GM18498 (cell line): ENCODE measurements at regions not wholly inside any gene's neighbourhood (a gene's known extent, or its start where the extent isn't known, plus 50 kb on each side); places are given as distances from the start of the nearest gene placed in this dataset.
"Not testable (repeated sequence)": the region's sequence is repeated elsewhere in the genome, so short reads cannot be mapped to it uniquely, and the experiment has no call there.

Experiments used
- ATAC-seq: cut with Tn5 transposase; IDR thresholded peaks from one replicate; pipeline ENCODE4 v1.9.1; 2021; ENCODE audit warnings: mild to moderate bottlenecking, moderate library complexity; ENCODE audit not compliant: unreplicated experiment

DNA sequence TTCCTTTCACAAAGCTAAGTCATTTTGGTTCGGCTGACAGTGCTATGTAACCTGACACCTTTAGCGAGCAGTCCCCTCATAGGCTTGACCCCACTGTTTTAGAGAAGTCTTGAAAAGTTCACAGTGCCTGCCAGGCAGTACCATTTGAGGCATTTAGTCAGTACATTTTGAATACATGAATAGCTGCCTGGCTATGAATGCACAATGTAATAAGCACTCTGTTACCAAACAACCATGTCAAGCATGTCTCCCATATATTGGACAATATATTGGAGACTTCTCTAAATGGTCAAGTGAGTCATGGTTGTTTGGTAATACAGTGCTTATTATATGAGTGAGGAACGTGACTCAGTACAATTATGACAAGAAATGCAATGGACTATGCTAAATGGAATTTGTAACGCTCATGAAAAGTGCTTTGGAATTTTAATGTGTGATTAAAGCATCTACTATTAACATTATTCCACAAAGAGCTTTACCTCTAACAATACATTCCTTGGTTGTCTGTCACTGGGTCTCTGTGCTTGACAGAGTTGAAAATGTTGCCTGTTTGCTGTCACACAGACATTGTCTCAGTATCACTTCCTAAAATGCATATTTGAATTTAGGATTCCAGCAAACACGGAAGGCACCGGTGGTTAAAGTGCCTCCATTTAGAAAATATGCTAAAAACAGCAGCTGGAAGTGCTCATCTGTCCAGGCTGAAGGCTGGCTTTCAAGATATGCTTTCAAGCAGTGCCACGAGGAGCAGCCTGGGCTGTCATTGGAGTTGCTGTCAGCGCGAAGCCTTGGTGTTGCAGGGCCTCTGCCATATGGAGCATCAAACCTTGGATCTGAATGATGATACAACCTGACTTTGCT is 458.6 kb downstream of the FBXO15 start:
- peak; percentile 66 for ATAC-seq

DNA sequence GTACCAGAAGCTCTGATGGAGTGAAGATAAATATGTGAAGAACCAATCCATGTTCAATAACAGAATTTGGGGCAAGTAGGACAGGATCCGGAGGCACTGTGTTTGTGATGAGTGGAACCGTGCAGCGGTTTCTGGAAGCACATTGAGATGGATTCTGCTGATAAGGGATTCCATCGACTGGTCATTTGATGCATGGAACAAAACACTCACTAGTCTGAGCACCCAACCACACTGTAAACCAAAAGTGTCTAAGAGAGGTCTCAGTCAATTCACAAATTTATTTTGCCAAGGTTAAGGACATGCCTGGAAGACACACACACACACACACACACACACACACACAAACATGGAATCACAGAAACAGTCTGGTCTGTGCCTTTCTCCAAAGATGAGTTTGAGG is 459.5 kb downstream of the FBXO15 start:
- ATAC-seq: no peak

DNA sequence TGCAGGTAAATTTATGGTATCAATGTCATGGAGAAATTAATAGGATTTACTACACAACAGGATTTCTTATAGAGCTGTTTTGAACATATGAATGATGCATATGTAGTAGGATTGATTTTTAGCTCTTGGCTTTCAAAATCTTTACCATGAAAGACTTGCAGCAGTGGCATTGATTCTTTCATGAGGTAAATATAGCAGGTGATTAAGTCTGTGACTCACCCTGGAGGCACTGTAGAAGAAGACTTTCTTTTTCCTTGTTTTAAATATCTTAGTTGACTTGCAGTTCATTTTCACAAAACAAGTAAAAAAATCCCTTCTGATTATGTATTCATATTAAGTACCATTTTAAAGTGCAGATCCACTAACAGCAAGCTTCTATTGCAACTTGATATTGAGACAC is 463.0 kb downstream of the FBXO15 start:
- no peak for ATAC-seq

DNA sequence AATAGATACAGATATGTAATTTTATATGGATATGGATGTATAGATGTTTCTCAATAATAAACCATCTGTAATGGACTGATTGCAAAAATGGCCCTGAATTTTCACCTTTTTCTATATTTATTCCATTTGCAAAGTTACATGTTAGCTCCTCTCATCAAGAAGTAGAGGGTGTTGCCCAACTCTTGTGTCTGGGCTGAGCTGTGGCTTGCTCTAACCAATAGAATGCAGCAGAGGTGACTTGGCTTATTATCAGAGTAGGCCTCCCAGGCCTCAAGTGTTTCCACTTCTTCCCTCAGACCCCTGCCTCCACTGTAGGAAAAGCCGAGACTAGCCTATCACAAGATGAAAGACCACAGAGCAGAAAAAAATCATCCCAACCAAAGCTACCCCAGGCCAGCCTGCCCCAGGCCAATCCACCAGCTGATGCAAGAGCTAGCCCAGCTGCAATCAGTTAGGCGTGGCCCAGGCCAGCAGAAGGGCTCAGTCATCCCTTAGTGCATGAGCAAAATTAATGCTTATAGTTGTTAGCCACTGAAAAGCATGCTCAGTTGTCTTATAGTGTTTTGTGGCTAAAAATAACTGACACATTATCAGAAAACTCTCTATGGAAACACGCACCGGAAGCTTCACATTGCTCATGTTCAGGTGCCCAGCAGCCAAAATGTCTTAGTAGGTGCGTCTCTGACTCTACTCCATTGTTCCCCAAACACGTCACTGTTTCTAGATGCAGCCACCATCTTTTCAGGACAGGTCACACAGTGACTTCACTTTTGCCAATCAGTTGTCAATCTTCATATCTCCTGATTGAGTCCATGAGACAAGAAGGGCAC is 464.0 kb downstream of the FBXO15 start:
- ATAC-seq: no peak

DNA sequence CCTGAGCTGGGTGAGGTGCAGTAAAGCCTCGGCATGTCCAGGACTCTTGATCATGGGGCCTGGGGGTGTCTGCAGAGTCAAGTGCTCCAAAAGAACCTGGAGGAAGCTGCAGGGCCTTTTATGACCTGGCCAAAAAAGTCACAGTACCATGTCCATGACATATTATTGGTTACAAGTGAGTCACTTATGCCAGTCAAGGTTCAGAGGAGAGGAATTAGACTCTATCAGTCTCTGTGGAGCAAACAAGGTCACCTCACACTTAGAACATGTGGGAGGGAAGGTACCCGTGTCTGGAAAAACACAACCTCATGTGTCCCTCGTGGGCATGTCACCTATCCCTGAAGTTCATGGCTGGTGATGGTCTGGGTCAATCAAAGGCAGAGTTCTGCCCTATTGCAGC is 465.7 kb downstream of the FBXO15 start:
- no peak for ATAC-seq

DNA sequence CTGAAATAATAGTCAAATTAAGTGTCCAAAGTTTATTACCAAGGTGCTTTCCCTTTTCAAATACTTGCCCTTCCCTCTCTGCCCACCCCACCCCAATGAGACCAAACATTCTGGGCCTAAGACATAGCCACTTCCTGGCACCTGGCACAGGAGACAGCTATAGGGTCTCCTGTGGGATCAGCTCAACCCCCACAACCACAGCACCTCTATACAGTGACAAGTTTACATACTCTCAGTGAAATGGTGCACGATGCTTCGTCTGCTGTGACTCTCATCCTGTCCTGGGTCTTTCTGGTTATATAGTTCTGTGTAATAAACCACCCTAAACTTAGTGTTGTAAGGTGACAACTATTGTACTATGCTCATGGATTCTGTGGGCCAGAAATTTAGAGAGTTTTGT is 466.2 kb downstream of the FBXO15 start:
- no peak for ATAC-seq

DNA sequence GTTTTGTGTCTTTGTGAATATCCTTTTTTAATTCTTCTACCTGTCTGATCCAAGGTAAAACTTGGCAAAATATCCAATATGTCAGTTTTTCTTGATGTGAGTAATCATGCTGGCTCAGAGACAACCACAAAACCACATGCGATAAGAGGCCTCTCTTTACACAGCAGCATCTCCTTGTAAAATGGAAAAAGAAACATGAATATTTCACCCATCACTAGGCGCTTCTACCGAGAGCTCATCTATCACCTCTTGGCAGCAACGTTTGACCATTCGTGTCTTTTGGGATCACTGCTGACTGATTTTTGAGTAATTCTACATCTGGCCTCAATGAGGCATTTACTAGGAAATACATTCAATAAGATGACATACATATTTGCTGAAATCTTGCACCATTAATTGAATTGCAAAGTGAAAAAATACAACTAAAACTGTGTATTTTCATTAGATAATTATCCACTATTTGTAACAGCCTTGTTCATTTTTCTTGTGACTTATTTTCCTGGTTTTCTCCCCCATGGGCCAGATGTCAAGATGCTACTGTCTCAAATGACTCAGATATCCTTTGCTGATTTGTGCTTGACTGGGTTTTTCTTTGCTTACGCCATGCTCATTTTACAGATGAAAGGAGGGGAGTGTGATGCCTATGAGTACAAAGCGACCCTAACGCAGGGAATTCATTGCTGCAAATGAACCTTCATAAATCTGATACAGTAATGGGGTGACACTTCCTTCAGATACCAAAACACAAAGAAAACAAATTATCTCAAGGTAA is 467.5 kb downstream of the FBXO15 start:
- ATAC-seq: no peak

DNA sequence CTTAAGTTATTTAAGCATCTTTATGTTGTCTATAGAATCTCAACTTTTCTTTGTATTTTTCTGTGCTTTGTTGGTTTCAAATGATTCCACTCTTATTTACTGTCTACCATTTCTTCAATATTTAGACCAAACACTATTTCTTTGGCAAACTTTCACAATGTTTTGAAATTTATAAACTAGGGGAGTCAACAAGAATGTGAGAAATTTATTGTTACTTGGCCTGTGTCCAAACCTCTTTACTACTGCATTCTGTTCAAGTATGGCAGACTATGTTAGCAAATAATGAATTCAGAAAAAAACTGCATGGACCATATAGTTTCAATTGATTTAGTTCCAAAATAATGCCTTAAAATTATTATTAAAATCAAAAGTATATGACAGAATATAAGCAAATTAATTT is 470.2 kb downstream of the FBXO15 start:
- ATAC-seq: no peak

DNA sequence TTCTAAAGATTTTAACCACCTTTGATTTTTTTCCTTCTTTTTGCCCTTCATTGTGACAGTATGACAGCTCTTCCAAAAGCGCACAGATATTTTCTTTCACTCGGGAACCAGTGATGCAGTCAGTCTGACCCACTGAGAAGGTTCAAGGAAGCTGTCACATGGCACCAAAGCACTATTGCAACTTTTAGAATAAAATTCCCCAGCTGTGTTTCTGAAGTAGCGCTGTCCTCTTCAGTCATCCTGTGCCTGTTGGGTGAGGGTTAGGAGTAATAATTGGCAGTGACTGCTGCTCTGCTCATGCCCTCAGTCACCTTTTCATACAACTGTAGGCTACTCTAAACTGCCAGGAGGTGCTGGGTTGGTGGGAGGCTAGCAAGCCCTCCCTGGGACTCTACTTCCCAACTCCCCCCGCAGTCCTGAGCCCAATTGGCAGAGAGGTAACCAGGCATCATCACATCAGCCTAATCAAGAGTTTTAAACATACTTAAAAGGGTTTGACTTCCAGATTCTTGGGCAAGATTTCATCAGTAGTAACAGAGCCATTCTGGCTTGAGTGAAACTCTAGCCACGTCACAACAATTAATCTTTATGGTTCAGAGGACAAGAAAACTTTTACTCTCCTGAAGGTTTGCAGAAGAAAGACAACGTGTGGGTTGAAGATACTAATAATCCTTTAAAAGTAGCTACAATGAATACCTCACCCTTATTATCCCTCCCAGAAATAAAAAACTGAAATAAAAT is 473.3 kb downstream of the FBXO15 start:
- ATAC-seq: no peak

DNA sequence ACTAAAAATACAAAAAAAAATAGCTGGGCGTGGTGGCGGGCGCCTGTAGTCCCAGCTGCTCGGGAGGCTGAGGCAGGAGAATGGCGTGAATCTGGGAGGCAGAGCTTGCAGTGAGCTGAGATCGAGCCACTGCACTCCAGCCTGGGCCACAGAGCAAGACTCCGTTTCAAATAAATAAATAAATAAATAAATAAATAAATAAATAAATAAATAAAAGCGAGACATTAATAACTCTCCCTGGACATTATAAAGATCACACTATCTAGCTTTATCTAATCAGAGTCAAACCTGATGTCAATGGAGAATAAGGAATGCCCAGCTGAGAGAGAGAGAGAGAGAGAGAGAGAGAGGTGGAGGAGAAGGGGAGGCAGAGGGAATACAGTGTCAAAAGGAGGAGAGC is 476.2 kb downstream of the FBXO15 start:
- not testable (repeated sequence) for ATAC-seq

DNA sequence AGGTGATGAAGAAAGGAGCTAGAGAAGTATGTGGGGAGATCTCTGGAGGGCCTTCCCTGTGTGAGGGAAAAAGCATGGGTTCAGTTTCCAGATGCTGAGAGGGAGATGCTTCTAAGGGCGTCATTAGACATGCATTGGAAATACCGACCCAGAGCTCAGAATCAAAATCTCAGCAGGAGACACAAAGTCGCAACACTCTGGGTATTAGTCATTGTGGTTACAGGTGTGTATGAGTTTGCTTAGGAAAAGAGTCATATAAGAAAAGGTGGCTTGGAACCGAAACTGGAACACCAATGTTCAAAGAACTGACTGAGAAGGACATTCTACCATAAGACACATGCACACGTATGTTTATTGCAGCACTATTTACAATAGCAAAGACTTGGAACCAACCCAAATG is 477.1 kb downstream of the FBXO15 start:
- ATAC-seq: no peak

DNA sequence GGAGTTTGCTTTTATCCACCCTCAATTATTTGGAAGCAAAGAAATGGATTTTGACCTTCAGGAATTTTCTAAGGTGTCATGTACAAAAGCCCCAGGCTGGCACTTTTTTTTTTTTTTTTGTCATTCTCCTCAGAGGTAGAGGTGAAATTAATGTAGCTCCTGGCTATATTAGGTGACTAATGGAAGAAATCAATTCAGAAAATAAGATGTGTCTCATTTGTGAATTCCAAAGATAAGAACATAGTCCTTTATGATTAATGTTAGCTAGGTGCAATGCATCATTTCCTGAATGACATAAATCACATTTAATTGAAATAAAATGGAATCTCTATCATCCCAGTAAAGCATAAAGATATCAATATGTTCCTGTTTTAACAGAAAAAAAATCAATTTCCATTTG is 477.6 kb downstream of the FBXO15 start:
- no peak for ATAC-seq

DNA sequence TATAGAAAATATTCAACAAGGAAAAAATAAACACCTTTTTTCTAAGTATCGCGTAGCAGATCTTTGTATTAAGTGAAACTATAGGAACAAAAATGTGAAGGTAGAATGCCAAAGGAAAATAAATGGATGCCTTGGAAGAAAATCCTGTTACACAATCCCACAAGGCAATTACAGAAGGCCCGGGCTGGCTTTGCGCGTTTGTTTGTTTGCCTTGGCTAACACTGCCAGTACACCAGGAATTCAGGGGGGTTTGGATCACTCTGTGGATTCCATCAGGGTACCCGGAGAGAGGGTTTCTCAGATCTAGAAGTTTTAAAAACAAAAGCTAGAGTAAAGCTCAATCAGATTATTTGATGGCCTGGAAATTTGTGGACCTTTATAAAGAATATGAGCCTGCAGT is 478.3 kb downstream of the FBXO15 start:
- no peak for ATAC-seq

DNA sequence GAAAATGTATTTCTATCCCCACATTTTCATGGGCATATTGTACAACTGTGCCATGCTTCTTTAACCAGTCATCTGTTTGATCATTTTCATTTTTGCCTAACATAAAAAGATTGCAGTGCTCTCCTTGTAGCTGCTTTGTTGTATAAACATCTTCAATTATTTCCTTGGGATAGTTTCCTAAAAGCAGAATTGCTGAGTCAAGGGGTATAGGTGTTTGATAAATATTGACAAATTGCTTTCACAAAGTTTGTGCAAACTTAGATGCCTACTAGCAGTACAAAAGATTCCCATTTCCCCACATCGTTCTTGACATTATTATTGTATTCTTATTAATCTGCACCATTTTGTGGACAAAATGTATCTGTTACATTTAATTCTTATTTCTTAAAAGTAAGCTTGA is 479.6 kb downstream of the FBXO15 start:
- ATAC-seq: no peak

DNA sequence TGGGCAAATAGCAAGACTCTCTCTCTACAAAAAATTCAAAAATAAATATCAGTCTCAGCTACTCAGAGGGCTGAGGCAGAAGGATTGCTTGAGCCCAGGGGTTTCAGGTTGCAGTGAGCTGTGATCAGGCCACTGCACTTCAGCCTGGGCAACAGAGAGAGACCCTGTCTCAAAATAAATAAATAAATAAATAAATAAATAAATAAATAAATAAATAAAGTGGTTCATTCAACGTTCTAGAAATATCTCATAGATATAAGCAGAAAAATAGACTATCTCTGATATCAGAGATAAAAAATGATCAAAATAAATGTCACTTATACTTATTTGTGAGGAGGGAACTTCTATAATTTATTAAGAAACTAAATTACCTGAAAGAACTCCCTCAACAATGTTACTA is 480.9 kb downstream of the FBXO15 start:
- ATAC-seq: no peak

DNA sequence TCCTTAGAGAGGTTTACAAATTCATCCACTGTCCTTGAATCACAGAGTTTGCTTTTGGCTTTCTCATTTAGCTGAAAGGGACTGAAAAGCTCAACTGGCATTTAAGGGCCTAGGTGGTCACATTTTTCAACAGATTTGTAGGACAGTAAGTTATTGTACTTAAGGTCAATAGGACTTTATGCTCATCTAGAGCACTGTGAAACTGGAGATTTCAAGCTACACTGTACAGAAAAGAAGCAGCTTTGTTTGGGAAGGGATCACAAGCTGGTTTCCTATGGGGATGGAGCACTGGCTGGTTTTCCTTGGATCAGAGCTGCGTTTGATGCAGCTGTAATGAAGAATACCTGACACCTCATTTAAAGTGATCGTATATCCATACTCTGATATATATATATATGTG is 482.7 kb downstream of the FBXO15 start:
- ATAC-seq: no peak

DNA sequence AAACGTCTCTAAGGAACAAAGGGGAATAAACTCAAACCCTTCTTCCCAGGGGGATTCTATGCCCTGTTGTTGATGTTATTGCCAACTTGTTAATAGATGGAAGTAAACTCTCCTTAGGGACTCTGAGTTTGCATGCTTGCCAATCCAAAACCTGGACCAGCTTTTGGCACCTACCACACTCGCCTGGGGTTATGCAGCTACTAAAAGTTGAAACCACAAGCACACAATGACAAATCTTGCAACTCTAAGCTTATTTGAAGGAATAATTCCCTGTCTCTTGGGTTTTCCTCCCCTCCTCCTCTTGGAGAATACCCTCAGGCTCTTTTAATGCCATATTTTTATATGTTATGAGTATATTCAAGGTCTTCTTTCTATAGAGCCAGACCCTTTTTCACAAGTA is 484.1 kb downstream of the FBXO15 start:
- no peak for ATAC-seq

DNA sequence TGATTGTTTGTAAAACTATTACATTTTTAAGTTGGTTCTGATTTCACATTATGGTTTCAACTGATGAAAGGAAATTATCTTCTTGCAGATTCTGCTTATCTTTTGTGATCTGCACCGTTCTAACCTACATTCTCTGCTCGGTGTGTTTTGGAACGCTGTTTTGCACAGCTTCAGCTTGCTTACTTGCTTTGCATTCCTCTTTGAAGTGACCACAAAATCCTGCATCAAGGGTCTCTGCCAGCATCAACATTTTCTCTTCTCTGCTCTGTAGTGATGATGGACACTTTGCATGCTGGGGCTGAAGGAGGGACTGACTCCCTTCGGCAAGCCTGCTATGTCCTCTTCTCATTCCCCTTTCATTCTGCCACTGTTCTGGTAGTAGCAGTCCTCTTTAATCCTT is 485.2 kb downstream of the FBXO15 start:
- ATAC-seq: no peak

DNA sequence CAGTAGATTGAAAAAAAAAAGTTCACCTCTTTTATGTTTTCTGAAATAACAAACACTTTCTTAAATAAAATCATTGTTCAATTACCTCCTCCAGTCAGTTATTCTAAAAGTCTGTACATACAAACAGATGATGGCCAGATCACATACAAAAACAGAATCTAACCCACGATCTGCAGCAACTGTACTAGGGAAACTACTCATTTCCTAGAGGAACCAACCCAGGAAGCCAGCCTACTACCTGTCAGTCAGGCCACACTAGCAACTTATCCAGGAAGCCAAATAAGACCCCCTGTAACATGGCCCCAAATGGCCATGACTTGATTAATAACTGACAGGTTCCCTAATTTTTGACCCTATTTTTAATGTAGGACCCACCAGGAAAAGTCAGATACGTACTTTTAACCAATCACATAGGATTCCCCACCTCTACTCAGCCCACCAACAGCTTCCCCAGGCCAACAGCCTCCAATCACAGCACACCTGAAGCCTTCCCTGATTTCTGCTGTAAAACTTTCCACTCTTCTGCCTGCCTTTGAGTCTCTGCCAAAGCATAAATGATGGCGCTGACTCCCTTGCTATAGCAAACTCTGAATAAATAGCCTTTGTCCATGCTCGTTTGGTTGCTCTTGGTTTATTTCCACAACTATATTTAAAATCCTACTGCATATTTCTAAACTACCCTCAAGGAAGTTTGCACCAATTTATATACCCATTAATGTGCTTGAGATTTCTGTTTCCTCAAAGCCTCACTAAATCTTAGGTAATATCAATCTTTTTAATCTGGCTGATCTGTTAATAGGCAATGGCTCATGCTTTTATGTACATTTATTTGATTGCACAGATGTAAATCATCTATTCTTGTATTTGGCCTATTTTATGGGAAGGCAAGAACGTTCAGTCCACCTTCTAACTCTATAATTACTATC is 486.4 kb downstream of the FBXO15 start:
- no peak for ATAC-seq

DNA sequence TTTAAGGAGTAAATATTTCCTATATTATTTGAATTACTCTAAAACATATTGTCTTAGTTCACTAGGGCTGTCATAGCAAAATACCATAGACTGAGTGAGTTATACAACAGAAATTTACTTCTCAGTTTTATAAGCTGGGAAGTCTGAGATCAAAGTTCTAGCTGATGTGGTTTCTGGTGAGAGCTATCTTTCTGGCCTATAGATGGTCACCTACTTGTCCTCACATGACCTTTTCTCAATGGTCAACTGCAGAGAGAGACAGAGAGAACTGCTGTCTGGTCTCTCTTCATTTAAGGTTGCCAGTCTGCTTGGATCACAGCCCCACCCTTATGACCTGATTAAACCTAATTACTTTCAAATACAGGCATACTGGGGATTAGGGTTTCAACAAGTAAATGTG is 490.9 kb downstream of the FBXO15 start:
- ATAC-seq: no peak
